SW 1271 (cell line): ENCODE measurements at regions not wholly inside any gene's neighbourhood (a gene's known extent, or its start where the extent isn't known, plus 50 kb on each side); places are given as distances from the start of the nearest gene placed in this dataset.

Experiments
- DNase-seq, 2 experiments: peaks; one replicate each; lab custom pipeline; 2025; lab: John Stamatoyannopoulos, UW

DNA sequence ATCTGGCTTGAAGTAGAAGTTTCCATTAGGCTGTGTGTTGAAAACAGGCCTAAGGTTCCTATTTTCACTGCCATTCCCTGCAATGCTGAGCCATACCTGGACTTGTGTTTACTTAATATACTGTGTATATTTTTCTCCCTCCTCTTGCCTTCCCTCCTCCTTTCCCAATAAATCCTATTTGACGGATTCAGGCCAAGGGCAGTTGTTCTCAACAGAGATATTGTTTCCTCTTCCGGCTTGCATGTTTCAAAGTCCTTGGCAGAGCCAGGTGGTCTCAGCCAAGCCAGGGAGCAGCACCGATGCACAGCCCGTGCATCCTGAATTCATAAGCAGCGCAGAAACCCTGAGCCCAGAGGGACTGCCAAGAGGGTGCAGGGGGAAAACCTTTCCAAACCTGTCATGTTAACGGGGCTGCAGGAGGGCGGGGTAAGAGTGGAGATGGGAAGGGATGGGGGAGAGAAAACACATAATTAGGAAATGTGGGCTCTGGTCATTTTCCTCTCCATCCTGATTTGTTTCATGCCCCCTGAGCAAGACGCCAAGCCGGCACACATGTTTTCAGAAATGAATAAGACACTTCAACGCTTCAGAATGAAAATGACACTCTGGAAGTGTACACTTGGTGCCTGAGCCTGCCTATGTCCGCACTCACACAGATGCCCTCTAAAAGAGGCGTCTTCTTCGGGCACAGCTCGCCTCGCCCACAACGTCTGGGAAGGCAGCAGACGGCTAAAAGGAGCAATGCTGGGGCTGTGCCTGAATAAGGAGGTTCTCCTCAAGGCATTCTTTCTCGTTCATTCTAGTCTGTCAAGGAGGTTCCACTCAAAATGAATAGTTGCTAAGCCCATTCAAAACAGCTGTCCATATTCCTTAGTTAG is 149.3 kb upstream of the UBL3 start:
- no peak for DNase-seq

DNA sequence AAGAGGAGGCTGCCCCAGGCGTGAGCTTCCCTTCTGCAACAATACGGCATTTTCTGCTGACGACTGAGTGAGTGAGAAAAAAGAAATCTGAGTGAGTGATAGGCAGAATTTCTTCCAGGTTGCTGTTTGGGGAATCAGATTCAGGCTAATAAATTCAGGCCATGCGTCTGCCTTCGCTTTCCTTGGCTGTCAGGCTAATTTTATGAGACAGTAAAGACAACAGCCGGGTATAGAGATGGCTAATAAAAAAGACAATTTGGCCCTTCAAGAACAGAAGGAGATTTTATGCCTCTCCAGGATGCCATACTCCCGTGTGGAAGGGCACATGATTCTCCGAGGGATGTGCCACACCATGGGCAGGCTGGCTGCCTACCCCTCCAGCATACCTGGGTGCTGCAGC is 145.9 kb upstream of the UBL3 start:
- DNase-seq: no peak

DNA sequence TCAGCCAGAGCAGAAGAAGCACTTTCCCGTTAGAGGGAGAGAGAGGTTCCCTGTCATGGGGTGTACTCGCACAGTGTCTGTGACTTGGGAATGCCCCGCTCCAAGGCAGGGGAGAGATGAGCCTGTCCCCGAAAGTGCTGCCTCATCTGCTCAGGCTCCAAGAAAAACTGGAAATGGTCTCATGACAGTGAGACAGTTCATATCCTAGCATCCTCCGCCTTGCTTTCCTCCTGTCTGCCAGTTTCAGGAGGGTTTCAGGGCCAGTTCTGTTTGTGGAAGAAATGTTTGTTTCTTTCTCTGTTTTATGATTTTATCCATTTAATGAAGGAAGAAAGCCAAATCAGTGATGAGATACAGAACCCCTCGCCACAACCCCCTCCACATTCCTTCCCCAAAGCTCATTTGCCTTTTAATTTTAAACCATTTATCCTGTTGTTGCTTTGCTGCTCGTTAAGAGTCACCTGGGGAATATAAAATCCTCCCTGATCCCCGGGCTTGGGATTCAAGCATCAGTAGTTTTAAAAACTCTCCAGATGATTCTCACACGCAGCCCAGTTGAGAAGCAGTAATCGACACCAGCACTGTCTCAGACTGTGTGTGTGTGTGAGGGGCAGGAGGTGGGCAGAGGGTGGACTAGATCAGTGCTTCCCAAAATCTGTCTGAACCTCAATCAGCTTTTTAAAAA is 144.6 kb upstream of the UBL3 start:
- no peak for DNase-seq

DNA sequence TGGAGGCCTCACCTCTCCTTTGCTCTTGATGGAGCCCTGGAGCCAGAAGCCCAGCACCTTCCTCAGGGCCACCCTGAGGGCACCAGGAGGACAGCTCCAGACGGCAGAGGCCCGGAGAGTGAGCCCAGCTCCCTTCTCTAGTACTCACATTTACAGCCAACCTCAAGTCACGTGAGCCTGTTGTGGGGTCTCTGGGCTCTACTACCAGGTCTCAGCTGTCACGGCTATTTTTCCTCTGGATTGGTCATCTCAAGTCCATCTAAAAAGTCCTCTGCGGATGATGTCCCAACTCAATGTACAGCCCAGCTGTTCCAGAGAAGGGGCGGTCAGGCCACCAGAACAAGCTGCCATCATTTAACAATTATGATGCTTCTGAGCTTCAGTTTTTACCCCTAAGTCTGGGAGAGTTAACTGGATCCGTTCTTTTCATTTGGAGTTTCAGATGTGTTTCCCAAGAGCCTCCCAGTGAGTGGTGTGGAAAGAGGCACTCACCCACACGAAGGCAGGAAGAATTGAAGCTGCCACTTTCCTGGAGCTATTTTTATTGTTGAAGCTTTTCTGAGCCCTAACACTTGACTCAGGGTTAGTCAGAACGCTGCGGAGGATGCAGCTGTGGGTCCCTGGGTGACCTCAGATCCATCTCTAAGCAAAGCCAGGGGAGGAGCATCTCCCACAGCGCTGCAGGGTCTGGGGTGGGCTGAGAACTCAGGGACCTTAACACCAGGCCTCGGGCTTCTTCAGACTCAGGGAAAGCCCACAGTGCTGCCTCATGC is 143.5 kb upstream of the UBL3 start:
- DNase-seq: no peak

DNA sequence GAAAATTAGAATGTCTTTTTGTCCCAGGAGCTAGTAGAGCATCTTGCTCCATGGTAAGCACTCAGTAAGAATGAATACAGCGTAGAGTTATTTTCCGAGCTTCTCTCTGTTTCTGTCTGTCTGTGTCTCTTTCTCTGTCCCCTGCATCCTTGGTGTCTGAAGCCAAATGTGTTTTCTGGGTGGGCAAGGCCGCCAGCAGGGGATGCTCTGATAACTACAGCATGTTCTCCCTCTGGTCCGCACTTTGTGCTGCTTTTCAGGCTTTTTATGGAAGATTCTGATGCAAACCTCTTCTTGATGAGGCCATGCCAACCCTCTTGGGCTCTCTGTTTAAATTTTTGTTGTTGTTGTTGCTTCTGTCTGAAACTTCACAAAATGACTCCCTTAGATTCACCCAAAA is 142.8 kb upstream of the UBL3 start:
- no peak for DNase-seq

DNA sequence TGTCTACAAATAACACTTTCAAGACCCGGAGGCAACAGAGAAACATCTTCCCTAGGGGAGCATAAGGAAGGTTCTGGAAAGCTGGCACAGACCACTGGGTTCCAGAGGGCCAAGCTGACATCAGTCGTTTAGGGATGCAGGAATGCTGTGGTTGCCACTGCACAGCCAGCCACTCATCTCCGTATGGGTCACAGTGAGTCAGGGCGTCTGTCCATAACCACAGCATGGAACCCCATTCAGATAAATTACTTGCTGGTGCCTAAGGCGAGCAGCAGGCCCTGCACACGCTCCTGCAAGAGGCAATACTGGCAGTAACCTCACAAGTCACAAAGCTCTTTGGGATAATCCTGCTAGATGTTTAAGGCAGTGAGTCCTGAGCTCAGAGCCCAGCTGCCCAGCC is 140.9 kb upstream of the UBL3 start:
- DNase-seq: no peak

DNA sequence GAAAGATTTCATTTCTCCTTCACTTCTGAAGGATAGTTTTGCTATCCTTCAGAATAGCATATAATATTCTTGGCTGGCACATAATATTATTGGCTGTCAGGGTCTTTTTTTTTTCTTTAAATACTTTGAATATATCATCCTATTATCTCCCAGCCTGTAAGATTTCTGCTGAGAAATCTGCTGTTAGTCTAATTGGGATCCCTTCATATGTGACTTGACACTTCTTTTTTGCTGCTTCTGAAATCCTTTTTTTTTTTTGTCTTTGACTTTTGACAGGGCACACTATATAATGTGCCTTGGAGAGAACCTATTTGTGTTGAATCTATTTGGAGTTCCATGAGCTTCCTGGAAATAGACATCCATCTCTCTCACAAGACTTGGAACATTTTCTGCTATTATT is 136.9 kb upstream of the UBL3 start:
- DNase-seq: no peak

DNA sequence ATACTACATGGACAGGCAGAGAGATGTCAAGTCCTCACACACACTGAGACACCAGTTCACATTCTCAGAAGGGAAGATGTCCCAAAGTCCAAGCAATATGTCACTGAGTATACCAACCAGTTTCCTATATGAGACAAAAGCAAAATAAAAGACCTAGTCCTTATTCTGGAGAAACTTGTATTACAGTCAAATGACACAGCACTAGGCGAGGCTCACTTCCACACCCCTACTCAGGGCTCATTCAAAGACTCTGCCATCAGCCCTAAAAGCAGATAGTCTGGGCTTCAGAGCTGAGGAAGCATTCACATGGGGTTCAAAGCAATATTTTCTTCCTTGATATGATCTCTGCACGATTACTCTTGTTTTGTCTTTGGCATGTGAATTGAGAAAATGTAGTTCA is 129.9 kb upstream of the UBL3 start:
- no peak for DNase-seq

DNA sequence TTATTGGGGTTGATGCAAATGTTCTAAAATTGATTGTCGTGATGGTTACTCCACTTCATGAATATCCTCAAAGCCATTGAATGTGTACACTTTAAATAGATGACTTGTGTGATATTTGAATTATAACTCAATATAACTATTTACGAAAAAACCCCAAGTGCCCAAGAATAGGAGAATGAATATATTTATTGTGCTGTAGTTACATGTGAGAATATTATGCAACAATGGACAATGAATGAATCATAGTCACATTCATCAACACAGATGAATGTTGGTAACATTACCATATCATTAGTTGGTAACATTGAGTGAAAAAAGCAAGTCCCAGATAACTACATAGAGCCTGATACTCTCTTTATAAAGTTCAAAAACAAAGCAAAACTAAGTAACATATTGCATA is 127.8 kb upstream of the UBL3 start:
- no peak for DNase-seq

DNA sequence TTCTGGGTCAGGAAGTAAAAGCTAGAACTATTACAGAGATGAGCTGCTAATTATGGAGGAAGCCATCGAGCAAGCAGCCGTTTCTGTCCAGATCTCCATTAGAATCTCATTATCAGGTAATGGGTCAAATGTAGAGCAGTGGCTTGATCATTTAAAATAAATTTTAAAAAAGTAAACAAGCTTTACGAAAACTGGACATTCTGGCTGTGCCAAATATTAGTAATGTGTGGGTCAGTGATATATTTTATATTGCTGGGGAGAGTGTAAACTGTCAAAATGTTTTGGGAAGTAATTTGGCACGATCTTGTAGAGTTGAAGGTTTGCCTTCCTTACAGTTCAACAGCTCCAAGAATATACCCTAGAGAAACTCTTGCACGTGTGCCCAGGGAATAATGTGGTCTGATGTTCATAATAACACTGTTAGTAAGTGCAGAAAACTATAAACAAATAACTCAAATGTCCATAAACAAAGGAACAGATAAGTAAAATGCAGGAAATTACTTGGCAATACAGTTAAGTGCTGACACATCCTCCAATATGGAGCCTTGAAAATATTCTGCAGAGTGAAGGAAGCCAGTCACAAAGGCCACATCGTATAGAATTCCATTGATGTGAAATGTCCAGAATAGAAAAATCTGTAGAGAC is 127.2 kb upstream of the UBL3 start:
- no peak for DNase-seq

DNA sequence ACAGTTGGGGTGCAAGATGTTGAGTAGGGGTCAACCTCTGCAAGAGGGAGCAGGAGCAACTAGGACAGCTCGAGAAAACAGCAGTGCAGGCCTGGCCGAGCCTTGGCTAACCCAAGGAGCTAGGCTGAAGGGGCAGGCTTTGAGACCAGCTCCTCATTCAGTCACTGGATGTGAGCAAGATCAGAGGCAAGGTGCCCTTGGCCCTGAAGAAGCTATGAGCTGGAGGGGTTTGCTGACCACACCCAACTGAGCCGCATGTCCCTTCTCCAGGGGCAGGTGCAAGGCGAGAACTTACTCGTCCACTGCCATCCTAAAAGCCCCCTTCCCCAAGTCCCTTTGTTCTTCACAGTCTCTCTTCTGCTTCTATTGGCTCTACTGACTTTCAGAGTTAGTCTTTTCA is 126.1 kb upstream of the UBL3 start:
- no peak for DNase-seq

DNA sequence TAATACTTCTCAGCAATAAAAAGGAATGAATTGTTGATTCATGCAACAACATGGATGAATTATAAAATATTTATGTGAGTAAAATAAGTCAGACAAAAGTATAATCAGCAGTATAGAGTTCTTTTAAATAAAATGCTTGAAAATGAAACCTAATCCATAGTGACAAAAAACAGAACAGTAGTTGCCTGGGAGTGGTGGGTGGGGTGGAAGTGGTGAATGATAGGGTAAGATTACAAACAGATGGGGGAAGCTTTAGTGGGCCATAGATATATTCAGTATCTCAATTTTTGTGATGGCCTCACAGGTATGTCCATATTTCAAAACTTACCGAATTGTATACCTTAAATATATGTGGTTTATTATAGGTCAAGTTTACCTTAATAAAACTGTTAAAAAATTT is 124.9 kb upstream of the UBL3 start:
- DNase-seq: no peak

DNA sequence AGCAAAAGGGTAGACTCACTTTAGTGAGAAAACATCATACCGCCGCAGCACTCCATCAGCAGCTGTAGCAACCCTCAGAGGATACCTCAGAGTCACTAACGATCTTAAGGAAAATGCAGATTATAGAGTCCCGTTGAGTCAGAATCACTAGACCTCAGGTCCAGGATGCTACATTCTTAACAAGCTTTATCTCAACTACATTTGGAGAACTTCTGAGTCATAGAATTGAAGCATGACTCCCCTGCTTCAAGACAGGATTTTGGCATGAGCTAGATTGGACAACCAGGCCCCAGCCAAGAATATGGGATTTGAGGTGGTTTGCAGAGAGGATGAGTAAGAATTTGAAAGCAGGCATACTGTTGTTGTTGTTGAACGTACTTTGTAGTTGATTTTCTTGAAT is 118.9 kb upstream of the UBL3 start:
- DNase-seq: no peak

DNA sequence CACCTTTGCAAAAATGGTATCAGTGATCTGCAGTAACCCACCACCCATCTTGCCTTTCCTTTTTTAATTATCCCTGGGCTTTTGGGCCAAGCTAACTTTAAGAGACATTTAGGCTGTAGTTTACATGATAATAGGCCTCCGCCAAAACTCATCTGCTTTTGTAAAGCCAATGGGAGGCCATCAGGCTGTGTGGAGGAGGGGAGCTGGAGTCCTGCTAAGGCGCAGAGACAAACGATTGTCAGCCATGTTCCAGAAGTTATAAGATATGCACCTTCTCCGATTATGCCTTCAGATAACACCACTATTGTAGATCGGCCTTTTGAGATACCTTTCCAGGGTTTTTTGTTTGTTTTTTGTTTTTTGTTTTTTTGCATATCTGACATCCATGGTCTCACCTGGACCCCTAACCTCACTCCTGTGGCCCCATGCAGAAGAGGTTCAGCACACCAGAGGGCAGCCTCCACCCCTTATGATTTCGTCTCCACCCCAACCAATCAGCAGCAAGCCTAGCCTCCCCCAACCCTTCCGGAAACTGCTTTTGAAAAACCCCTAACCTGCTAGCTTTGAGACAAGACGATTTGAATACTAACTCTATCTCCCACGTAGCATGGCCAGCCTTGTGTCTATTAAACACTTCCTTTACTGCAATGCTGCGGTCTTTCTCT is 113.9 kb upstream of the UBL3 start:
- no peak for DNase-seq

DNA sequence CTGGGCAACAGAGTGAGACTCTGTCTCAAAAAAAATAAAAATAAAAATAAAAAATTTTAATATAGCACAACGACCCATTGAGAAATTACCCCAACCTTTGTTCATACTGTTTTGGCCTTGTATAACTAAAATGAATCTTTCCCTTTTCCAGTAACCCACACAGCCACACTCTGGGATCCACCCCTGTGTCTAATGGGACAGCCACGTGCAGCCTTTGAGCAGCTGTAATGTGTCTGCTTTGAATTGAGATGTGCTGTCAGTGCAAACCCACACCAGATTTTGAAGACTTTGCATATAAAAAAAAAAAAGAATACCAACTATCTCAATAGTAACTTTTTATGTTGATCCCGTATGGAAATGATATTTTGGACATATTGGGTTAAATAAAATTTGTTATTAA is 112.7 kb upstream of the UBL3 start:
- DNase-seq: no peak

DNA sequence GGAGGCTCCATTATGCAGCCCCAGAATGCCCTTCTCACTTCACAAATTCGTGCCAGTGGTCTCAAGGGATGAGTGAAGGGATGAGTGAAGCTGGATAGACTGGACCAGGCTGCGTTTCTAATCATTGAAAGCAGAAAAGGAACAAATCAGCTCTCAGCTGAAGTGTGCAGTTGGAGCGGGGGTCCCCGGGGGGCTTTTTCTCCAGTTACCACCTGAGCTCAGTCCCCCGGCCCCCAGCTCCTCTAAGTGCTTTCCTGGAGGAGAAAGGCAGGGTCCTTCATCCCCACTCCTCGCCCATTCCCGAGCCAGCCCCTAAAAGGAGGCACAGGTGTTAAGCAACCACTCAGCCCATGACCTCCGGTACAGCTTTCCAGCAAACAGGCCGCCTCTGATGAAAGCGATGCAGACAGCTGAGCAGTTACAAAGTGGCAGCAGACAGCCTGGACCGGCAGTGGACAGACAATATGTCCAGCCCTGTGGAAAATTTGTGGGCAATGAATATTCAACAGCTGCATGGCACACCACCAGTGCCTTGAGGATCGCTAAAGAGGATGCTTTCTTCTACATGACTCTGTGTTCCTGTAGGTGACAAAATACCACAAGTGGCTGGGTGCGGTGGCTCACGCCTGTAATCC is 110.7 kb upstream of the UBL3 start:
- no peak for DNase-seq

DNA sequence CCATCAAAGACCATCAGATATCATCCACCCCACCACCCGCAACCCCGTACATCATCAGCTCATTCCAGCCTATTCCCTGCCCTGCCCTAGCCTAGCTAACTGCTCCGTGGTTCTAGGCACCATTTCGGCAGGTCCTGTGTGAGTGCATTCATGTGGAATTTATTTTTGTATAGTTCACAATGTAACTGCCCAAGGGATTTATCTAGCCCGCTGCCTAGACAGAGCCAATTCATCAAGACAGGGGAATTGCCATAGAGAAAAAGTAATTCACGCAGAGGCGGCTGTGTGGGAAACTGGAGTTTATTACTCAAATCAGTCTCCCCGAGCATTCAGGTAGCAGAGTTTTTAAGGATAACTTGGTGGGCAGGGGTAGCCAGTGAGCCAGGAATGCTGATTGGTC is 109.2 kb upstream of the UBL3 start:
- no peak for DNase-seq

DNA sequence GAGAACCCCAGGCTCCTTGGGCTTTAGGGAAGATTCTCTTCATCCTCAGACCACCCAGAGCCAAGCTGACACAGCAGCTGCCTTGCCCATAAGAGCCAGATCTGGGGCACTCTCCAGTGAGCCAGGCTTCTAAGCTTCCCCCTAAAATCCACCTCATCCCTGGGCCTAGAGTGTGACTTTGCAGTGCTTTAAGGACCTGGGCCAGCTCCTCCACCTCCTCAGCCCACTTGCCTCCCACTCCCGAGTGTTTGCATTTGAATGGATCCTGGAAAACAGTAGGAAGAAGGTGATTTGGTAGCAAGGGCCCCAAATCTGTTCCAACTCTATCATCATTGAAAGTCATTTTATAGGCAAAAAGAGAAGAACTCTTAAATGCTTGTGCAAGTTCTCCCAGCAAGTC is 108.7 kb upstream of the UBL3 start:
- DNase-seq: no peak

DNA sequence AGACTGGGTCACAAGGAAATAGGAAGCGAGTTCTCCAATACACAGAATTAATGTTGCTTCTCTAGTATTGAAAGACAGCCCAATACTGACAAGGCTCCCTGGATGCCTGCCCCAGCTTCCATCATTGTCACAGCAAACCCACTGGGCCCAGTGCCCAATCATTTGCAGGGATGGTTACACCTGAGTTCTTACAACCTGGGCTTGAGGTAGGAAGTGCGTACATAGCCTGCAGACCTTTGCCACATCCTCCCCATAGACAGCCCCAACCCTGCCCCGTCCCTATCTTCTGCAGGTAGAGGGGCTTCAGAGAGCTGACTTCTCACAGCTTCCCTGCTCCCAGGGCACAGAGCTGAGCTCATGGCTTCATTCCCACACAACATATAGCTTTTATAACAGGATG is 108.1 kb upstream of the UBL3 start:
- no peak for DNase-seq

DNA sequence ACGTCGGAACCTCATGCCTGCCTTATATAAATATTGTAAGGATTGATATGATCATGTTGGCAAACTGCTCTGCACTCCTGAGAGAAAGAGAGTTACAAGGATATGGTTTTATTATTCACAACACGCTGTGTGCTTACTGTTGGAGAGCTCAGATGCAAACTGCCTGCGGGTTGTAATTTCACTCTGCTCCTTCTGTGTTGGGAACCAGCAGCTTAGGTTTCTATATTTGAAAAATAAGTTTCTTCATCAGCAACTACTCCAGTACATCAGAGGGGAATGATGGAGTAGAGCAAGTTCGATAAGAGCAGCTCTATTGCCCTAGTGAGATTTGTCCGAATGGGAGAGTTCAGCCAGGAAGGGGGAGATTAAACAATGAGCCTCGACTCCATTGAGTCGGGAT is 106.9 kb upstream of the UBL3 start:
- DNase-seq: no peak

DNA sequence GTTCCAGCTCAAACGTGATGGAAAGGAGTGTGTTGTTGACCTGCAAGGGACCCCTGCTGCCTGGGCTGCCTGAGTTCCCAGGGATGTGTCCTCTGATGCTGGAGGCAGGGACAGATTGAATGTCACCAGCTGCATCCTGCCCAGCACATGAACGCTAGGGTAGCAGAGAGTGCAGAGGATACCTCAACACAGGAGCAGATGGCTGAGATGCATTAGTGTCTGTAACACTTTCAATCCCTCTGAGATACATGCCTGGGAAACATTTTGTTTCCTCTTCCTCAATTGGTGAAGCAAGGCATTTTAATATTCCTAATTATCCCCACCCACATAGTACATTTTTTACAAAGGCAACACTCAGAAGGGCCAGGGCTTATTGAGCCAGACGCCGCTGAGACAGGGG is 106.4 kb upstream of the UBL3 start:
- no peak for DNase-seq
